ENCODE measurements at regions not wholly inside any gene's neighbourhood (a gene's known extent, or its start where the extent isn't known, plus 50 kb on each side); places are given as distances from the start of the nearest gene placed in this dataset.

GRCh38 chr3:103813955-103814354 is 1379.1 kb downstream of the ZPLD1 start:
- Histone ChIP-seq H3K23me2 (ENCODE audit: insufficient read length, low read depth, low read length, poor library complexity, severe bottlenecking) (no peaks in the 10 kb centered on the region), H2BK12ac (ENCODE audit: insufficient read length, low read depth, low read length) (no peak overlapping the region), H4K8ac (replicated peaks; ENCODE audit: insufficient read length, low read depth, low read length) (no peak overlapping the region), H3K9ac (ENCODE audit: extremely low read depth, insufficient read length, low read length) (no peak overlapping the region), H3K79me2 (ENCODE audit: insufficient read depth, low read length) (no peaks in the 10 kb centered on the region), H3K9me3 (ENCODE audit: control insufficient read depth, low read depth, low read length) (no peaks in the 10 kb centered on the region), H3K56ac (ENCODE audit: insufficient read length, low read depth, low read length) (no peak overlapping the region), H3K4me2 (ENCODE audit: insufficient read depth, insufficient read length, low read length) (no peak overlapping the region), H4K91ac (ENCODE audit: insufficient read length, low read depth, low read length) (no peak overlapping the region), H2BK5ac (ENCODE audit: insufficient read length, low read length) (no peak overlapping the region), H3K27ac (ENCODE audit: insufficient read length, low read depth, low read length) (no peak overlapping the region), H2BK120ac (ENCODE audit: low read depth, low read length, poor library complexity, severe bottlenecking) (no peak overlapping the region), H3T11ph (ENCODE audit: low read length) (no peak overlapping the region), H3K4ac (ENCODE audit: low read depth, low read length) (no peak overlapping the region), H3K18ac (ENCODE audit: insufficient read length, low read depth, low read length) (no peak overlapping the region), H2AK5ac (ENCODE audit: insufficient read length, low read length) (no peak overlapping the region), H3K14ac (ENCODE audit: insufficient read depth, low read length) (no peak overlapping the region), H2BK20ac (ENCODE audit: low read depth, low read length, poor library complexity, severe bottlenecking) (no peak overlapping the region), H2AFZ (ENCODE audit: low read length) (no peak overlapping the region), H4K20me1 (ENCODE audit: control insufficient read depth, insufficient read depth, insufficient read length) (no peaks in the 10 kb centered on the region), H3K4me1 (ENCODE audit: insufficient read depth, low read length) (peaks cover 5% of the 10 kb centered on the region), H3K23ac (ENCODE audit: insufficient read length, low read depth, low read length) (no peak overlapping the region), H3K27me3 (ENCODE audit: insufficient read depth, low read length) (no peaks in the 10 kb centered on the region), H4K5ac (ENCODE audit: insufficient read length, low read depth, low read length) (no peak overlapping the region), H3K79me1 (ENCODE audit: insufficient read depth, low read depth, low read length, poor library complexity, severe bottlenecking) (no peaks in the 10 kb centered on the region), H2BK15ac (ENCODE audit: low read depth, low read length) (no peak overlapping the region)
- Mint-ChIP-seq H3K27ac (peak overlapping the region in 1 of 3 experiments; percentile 94; a peak in 1 of 7 replicates), H3K27me3 (ENCODE audit: low read depth) (no peaks in the 10 kb centered on the region), H3K36me3 (ENCODE audit: insufficient read depth in 1 of 3, low read depth in 3 of 3) (peaks cover 4 to 7% (median 6%) of the 10 kb centered on the region in 3 experiments; a peak in 5 of 7 replicates), H3K4me3 (no peak overlapping the region), H3K4me1 (peaks cover 18 to 21% of the 10 kb centered on the region in 2 experiments), H3K9me3 (peaks cover 8 to 22% of the 10 kb centered on the region in 2 experiments)
- WGBS (ENCODE audit: extremely low coverage, insufficient read length, low lambda C conversion rate) = no CpG with 5 or more reads among the region's 1 CpG
- no peak for TF ChIP-seq CTCF (conservative IDR thresholded peaks at IDR 0.05)
- no peak for DNase-seq
